ENCODE measurements at regions not wholly inside any gene's neighbourhood (a gene's known extent, or its start where the extent isn't known, plus 50 kb on each side); places are given as distances from the start of the nearest gene placed in this dataset.

DNA sequence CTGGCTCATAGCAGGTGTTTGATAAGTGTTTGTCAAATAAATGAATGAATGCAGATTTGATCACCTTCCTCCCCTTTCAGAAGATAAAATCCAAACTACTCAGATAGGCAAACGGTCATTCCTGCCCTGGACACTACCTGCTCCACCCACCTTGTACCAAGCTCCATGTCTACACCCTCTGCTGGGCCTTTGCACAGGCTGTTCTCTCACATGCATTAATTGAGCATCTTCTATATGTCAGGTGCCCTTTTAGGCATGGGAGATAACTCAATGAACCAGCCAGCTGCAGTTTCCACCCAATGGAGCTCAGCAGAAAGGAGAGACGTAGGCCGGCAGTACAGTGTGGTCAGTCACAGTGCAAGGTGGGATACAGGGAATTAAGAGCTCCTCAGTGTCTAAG is 102.3 kb upstream of the CPEB4 start:
- no peak for DNase-seq

DNA sequence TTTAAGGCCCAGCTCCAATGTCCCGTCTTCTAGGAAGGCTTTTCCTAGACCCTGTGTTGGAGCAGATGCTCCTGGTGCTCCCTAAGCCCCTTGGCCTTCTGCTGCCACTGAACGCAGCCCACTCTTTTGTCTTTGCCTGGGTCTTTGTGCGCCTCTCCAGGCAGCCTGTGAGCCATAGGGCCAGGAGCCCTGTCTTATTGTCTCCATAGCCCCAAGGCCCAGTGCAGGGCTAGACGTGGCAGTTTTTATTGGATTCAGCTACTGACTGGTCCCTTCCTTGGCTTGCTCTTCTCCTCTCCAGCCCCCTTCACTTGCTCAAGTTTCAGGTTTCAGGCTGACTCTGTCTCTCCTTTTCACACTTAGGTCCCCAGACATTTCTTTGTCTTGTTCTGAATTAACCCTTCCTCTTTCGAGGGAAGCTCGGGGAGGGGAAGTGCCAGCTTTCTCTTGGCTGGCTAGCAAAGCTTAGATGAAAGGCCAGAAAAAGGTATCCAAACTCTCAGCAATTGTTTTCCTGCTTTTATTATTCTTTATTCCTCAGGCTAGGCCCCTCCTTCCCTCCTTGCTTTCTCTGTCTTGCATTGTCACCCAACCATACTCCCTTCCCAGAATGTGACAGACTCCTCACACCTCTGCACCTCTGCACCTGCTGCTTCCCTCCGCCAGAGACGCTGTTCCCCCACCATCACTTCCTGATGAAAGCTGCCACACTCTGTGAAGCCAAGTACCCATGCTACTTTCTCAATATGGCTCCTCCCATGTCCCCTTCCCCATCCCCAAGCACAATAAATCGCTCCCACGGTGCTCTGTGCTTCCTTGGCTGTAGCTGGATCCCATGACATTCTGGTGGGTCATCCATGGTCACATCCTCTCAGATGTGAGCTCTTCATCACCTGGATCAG is 101.6 kb upstream of the CPEB4 start:
- no peak for DNase-seq

DNA sequence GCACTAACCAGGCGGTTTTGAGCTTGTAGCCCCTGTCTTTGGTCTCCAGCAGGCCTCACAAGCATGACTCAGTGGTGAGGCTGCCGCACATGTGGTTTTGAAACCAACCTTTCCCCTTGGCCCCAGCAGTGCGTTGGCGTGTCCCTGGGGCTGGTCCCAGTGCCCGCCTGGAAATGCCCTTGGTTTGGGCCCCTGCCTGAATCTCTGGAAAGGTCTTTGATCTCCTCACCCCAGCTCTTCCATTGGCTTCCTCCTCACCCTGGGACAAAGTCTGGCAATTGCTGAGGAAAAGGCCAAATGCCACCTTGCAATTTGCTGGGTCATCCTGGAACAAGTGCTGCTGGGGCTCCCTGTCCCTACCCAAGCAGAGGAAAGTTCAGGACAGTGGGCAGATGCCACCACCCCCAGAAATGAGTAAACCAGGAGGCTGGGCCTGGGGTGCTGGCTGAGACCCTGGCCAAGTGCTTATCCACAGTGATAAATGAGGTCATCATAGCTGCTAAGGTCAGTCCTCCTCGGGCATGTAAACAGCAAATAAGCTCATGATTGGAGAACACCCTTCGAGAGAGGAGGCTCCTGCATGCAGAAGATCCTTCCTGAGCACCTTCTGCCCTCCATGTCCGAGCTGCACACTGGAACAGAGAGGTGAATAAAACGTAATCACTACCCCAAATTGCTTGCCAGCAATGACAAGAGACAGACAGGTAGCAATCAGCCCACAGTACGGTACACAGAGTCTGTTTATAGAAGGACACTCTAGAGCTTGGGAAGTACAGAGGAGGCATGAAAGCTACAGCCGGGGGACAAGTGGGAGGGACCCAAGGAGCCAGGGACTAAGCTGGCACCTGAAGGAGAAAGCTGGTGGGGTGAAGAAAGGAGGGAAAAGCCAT is 98.9 kb upstream of the CPEB4 start:
- DNase-seq: no peak

DNA sequence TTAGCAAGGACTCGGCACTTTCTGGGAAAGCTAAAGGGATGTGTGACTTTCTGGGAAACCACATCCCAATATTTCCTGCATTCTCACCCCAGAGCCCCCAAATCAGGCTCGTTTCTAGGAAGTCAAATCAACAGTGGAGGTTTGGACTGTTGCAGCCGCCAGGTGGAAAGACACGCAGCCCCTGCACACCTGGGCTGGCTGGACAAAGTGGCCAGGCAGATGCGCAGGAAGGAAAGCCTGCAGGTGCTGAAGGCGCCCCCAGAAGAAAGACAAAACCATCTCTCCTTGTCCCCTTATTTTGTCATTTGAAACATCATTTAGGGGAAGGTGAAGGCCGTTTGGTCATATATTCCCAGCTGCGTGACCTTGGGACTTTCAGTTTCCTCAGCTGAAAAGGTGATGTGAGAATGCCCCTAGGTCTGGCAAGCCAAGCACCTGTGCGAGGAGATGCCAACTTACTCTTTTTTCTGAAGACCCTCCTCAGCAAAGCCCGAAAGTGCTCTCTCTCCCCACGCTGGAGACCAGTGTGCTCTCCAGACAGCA is 97.9 kb upstream of the CPEB4 start:
- no peak for DNase-seq

DNA sequence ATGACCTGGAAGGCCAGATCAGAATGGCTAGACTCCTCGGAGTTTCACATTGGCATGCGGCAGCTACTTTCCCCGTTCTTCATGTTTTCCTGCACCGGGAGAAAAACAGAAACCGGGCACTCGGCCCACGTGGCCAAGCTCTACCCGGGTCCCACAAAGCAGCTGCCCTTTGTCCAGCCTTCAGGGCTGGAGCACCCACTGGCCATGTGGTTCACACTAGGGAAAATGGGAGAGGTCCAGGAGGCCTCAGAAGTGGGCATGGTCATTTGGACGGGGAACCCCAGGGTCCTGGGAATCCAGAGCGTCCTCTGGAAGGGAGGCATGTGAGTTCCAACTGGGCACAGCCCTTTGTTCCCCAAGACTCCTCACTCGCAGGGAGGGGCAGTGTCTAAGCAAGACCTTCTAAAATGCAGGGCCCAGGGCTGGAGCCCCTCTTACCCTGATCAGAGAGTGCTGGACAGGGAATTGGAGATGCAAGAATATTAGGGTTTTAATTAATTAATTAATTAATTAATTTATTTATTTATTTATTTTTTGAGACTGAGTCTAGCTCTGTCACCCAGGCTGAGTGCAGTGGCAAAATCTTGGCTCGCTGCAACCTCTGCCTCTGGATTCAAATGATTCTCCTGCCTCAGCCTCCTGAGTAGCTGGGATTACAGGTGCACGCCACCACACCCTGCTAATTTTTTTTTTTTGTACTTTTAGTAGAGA is 97.2 kb upstream of the CPEB4 start:
- DNase-seq: no peak

DNA sequence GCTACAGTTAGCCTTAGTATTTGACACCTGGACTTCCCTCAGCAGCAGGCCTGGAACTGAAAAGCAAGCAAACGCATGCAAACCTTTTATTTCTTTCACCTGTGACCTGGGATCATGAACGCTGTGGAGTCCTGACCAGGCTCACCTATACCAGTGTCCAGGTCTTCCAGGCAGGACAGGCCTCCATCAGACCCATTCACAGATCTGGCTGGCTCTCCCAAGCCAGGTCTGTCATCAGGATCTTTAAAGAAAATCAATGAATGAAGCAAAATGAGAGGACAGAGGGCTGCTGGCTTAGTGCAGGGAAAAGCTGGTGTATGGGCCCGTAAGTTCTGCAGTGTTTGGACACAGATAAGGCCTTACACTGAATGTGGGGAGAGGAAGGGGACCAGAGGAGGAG is 96.3 kb upstream of the CPEB4 start:
- no peak for DNase-seq

DNA sequence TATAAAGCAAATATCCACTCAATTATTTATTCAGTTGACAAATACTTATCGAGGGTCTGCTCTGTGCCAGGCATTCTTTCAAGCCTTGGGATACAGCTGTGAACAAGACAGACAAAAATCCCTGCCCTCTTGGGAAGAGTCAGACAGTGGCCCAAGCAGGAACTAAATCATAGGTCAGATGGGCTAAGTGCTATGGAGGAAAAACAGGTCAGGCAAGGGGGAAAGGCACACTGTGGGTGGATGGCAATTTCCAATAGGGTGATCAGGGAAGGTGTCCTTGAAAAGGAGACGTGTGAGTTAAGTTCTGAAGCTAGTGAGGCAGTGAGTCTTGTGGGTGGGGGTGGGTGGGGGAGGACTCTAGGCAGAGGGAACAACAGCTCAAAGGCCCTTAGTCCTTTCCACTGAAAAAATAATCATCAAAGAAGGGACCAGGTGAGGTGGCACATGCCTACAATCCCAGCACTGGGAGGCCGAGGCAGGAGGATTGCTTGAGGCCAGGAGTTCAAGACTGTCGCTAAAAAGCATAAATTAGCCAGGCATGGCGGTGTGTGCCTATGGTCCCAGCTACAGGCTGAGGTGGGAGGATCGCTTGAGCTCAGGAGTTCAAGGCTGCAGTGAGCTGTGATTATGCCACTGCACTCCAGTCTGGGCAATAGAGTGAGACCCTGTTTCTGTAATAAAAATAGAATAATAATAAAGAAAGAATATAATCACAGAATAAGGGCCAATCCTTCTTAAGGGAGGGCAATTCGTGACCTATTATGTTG is 95.2 kb upstream of the CPEB4 start:
- no peak for DNase-seq

DNA sequence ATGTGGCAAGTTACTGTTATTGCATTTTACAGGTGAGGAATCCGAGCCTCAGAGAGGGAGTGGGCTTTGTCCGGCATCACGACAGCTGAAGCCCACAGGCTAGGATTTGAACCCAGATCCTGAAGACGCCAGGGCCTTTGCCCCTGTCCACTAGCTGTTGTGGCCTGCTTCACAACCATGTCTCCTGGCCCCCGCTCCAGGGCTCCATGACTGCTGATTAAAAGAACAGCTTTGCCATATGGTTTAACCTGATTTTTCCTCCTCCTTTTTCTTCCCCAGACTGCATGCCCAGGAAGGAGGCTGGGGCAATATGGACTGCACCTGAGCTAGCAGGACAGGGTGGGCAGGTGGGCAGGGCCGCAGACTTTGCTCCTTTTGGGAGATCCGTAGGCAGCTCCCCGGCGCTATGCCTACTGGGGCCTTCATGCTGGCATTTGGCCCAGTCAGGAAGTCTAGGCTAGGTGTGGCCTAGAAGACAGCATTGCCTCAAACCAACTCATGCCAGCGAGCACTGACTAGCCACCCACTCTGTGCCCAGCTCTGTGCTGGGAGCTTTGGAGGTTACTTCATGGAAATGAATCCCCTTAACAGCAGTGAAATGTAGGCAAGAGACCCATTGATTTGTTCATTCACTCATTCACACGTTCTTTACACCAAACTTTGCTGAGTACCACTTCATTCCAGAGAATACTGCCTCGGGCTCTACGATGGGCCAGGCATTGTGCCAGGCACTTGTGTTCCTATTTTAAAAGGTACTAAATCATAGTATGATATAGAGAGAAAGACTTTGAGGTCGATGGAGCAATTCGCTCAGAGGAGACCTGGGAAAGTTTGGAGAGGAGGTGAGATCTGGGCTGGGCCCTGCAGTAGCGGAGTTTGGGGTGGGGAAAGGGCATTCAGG is 94.3 kb upstream of the CPEB4 start:
- no peak for DNase-seq

DNA sequence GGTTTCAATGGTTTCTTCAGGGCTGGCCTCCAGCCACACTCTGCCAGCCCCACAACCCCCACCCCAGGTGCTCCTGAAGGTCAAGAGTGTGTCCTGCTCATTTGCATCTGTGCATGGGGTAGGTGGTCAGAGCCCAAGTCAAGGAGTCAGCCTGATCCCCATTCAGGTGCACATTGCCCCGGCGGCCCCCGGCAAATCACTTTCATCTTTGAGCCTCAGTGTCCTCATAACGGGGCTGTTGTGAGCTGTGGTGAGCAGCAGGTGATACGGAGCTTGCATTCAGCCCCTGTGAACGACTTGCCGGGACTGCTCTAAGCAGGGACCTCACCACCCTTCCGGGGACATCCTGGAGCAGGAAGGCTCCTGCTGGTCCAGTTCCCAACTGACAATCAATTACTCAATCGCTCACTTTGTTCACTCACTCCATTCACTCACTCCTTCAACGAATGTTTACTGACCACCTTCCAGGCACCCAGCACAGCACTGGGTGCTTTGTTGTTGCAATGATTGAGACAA is 93.2 kb upstream of the CPEB4 start:
- no peak for DNase-seq

DNA sequence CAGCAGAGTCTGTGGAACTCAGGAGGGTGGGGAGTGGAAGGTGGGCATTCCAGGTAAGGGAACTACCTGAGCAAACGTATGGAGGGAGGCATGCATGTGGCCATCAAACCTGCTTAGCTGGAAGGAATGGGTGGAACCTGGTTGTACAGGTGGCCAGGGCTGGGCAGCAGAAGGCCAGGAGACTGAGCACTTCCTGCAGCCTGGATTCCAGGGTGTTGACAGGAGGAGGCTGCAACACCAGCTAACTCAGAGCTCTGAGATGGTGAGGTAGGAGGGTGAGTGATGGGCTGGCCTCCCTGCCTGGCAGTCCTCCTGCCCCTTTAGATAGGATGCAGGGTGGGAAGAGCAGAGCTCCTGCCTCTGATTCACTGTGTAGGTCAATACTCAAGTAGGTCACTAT is 92.5 kb upstream of the CPEB4 start:
- no peak for DNase-seq

DNA sequence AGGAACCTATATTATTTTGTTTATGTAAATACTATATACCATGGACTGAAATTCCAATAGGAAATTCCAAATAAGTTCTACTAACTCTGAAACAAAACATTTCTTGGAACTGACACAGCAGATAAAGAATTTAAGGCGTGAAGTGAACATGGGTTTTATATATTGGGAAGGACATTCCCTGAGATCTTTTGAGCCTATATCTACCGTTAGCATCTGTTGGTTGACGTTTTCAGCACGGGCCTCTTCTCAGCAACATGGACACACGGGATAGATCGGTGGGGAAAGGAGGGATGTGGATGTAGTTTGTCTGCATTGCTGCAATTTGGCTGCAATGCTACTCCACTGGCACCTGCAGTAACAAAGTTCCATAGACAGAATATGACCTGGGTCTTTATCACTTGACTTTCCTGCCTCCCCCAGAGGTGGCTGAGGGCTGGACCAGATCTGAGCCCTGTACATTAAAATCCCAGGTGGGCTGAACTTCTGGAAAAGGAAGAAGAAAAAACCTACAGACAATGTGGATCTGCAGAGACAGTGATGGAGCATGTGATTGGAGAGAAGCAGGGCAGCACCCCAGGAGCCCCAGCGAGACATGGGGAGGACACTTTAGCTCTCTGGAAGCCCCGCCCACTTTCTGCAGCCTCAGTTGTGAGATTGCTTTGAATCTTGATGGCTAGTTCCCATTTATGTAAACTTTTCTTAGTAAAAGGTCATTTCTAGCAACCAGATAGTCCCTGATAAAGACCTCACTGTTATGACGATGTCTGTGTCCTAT is 91.2 kb upstream of the CPEB4 start:
- no peak for DNase-seq

DNA sequence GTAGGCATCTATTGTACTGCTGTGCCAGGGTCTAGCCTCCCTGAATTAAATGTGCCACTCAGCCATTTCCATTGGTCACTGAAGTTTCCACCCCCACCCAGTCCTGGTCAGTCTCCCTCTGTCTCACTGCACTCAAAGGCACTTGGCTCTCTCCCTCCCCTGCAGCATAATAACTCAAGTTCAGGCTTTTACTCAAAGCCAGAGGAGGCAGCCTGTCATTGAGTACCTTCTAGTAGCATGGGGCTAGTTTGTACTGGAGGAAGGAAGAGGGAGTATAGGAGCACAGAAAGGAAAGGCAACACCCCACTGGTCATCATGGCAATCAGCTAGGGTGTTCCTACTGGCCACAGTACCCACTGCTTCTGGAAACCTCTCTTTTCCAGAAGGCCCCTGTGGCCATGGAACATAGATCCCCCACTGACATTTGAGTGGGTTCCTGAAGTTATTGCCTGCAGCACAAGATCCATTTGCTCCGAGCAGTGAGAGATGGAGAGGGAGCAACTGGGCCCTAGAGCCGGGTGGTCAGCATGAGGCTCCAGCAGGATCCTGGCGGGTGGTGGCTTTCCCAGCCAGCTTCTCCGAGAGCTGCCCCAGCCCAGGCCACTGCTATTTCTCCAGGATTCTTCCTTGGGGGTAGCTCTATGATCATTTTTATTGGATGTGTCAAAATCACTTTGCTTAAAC is 89.9 kb upstream of the CPEB4 start:
- no peak for DNase-seq

DNA sequence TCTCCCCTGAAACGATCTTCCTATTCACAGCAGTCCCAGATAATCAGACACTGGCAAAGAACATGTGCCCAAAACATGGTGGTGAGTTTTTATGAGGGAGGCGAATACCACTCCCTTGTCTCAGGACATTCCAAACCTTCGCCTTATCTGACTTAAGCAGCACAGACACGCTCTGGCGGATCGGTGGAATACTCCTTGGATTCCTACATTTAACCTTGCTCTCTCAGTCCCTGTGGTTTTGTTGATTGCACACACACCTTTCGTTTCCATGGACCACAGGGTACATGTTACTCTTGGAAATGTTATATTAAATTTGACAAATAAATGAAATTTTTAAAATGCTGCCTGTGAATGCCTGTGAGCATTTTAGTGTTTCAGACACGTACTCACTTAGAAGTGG is 87.8 kb upstream of the CPEB4 start:
- no peak for DNase-seq

DNA sequence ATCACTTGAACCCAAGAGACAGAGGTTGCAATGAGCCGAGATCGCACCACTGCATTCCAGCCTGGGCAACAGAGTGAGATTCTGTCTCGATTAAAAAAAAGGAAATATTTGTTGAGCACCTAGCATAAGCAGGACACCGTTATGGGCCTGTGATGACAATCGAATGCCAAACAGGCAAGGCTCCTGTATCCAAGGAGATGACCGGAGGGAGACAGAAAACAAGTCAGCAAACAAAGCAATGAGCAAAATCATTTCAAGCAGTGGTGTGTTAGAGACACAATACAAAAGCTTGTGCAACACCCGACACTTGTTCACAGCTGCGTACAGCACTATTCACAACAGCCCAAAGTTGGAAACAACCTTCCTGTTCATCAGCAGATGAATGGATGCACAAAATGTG is 87.1 kb upstream of the CPEB4 start:
- DNase-seq: no peak

DNA sequence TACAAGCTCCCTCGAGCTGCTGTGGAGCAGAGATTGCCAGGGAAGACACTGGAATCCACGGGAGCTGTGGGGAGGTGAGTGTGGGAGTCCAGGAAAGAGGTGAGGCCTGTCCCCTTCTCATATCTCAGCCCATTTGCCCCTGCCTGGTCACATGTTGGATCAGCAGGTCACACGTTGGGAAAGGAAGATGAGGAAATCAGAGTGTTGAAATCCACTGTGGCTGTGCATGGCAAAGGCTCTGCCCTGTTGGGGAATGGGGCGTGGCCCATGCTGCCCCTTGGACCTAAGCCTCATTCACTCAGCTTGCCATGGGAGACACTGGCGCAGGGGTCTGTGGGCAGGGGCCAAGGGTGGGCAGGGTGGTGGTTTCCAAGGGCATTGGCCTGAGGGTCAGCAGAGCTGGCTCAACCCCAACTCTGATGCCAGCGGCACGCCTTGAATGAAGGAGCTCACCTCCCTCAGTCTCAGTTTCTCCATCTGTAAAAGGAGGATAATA is 85.4 kb upstream of the CPEB4 start:
- no peak for DNase-seq

DNA sequence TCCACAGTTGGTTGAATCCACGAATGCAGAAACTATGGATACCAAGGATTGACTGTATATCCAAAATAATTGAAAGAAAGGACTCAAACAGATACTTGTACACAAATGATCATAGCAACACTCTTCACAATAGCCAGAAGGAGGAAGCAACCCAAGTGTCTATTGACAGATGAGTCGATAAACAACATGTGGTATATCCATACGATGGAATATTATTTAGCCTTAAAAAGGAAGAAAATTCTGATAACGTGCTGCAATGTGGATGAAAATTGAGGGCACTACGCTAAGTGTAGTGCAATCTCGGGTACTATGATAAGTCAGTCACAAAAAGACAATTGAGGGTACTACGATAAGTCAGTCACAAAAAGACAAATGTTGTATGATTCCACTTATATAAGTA is 83.6 kb upstream of the CPEB4 start:
- DNase-seq: no peak

DNA sequence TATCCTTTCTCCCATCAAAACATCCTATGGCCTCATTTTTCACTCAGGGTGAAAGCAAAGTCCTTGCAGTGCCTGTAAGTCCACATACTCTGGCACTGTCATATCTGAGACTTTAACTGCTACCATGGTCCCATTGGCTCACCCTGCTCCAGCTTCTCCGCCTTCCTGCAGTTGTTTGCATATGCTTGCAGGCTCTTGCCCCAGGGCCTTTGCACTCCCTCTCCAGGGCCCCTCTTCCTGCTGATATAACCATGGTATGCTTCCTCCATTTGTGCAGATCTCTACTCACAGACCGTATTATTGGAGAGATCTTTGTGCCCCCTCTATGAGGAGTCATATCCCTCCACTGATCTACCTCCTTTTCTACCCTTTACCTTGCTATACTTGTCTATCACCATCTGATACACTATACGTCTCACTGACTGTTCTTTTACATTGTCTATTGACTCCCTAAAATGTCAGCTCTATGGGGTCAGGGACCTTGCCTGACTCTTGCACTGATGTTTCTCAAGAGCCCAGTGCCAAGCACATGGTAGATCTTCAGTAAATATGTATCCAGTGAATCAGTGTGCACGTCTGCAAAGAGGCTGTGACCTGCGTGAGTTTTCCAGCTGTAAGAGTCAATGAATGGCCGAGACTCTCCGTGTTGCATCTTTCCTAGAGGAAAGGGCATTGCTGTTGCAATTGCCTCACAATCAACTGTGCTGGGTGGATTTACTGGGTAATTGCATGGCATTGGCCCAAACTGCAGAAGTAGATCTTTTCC is 81.7 kb upstream of the CPEB4 start:
- DNase-seq: no peak

DNA sequence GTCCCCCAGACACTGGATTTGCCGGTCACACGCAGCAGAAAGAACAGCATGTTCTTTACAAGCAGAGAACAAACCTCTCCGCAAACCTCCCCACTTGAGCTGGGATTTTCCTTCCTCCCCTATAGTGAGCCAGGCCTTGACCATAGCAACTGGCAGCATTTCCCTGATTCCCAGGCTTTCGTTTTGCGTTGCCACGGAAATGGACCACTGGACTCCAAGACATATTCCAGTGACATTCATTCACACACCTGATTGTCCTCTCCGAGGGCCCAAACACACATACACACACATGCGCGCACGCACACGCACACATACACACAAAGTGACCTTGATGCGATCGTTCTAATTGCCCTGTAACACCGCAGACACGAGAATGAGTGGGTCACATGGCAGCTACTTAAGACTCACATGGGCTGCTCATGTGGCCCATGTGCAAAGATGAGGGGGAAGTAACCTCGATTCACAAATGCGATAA is 80.9 kb upstream of the CPEB4 start:
- DNase-seq: no peak

Data from activated gamma-delta T cell treated with Interleukin-2 at 50 U/mL for 16 hours (primary cell).